GM18867 (cell line): ENCODE measurements at regions not wholly inside any gene's neighbourhood (a gene's known extent, or its start where the extent isn't known, plus 50 kb on each side); places are given as distances from the start of the nearest gene placed in this dataset.

Experiments
- ATAC-seq: cut with Tn5 transposase; IDR thresholded peaks from one replicate; pipeline ENCODE4 v1.9.1; 2021; ENCODE audit warnings: mild to moderate bottlenecking, moderate library complexity; ENCODE audit not compliant: unreplicated experiment

DNA sequence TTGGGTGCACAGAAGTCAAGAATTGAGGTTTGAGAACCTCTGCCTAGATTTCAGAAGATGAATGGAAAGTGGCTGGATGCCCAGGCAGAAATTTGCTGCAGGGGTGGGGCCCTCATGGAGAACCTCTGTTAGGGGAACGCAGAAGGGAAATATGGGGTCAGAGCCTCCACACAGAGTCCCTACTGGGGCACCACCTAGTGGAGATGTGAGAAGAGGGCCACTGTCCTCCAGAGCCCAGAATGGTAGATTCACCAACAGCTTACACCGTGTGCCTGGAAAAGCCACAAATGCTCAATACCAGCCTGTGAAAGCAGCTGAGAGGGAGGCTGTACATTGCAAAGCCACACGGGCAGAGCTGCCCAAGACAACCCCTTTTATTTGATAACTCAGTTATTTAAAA is 383.5 kb downstream of the TLE4 start:
- ATAC-seq: no peak

GRCh38 chr9:79953908-79954307 is 382.1 kb downstream of the TLE4 start:
- ATAC-seq: no peak

- no peak for ATAC-seq
Measured at GRCh38 chr9:79952401-79952800, 380.6 kb downstream of the TLE4 start.

DNA sequence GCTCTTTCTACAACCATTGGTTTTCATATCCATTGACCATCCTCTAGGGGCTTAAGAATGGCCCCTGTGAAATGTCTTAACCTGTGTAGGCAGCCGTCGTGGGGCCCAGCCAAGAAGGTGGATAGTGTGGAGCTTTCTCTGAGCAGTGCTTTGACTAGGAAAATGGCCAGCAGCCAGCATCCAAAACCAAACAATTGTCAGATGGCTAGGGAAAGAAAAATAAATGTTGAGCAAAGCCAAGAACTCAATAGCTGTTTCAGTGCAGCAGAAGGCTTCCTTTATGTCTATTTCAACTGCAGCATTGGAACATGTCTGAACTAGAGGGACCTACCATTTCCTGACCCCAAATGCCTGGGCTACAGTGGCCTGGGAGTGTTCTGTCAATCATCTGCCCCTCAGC is 374.9 kb downstream of the TLE4 start:
- no peak for ATAC-seq

GRCh38 chr9:79945495-79945894 is 373.7 kb downstream of the TLE4 start:
- ATAC-seq: no peak

DNA sequence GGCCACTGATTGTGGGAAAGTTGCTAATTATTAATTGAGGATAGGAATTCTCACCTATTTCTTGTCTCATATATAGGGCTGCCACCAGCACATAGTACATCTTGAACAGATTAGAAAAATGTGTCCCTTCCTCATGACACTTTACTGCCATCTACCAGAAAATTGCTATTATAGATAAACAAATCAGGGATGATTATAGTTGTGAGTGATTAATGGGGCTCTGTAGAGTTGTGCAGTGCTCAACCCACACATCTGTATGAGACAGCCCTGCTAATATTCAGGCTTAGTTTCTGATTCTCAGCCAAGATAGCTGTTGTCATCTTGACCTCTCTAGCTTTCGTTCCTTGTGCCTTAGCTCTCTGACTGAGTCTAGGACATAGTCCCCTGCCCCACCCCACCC is 373.3 kb downstream of the TLE4 start:
- peak; percentile 54 for ATAC-seq

DNA sequence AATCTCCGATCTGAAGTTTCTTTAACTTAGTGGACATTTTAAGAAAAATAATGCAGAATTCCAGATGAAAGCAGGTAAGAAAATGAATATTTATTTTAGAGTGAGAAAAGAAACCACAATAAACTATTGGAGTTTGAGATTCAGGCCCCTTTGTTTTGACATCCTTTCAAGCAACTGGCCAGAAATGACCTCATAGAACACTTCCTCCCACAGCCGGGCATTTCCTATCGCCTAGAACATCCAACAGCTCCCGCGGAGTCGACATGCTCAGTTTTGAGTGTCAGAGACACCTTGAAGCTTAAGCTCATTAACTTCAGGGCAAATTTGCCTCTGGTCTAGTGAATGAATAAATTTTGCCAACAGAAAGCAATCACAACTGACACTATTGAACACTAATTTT is 369.2 kb downstream of the TLE4 start:
- no peak for ATAC-seq

- no peak for ATAC-seq
Measured at GRCh38 chr9:79939819-79940218, 368.1 kb downstream of the TLE4 start.

DNA sequence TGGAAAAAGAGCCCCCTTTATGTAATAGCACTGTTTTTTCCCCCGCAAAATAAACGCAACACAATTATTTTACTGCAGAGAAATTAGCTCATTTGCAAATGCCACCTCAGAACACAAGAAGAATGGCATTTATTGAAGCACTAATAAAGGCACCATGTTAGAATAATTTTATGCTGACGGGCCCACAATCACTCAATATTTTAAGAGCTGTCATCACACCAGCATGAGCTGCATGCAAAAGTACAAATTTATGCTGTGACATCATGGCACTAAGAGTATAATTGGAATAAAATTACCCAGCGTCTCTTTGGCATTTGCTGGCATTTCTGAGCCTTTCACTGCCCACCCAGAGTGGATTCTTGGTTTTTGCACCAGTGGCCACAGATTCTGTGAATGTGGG is 364.6 kb downstream of the TLE4 start:
- no peak for ATAC-seq

DNA sequence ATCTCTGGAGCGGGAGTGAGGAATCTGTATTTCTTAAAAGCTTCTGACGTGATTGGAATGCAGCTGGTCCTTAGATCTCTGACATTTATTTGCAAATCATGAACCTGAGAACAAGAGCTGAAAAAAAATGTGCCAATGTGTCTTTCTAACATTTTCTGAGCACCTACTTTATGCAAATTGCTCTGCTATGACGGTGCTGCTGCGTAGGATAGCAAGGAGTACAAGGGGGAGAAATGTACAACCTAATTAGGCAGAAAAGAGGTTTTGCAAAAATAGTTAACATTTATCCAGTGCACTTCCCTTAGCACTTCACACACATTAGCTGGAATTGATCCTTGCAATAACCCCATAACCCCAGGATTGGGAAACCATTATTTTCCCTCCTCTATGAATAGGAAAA is 357.5 kb downstream of the TLE4 start:
- ATAC-seq: no peak

DNA sequence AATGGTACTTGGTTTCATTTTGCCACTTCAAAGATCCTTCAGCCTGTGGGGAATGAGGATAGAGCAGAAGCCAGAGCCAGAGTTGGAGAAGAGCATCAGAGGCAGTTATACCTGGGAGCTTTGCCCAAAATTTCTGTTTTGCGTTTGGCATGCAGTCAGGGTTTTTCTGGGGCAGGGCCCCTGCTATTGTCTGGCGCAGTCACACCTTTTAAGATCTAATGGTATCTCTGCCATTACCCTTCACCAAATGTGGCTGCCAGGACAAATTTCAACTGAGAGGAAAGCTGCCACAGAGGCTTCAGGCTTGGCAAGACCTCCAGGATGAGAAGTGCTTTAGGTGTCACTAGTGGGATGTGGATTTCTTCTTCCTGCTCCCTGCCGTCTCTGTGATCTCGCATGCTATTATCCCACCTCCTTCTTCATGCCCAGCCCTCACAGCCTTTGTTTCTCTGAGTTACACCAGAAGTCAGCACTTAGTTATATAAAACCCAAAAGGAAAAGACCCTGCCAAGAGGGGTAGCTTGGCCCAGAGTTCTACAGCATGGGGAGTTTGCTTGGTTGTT is 357.0 kb downstream of the TLE4 start:
- no peak for ATAC-seq

- ATAC-seq: no peak
Measured at GRCh38 chr9:79925326-79925725, 353.6 kb downstream of the TLE4 start.

GRCh38 chr9:79924836-79925235 is 353.1 kb downstream of the TLE4 start:
- no peak for ATAC-seq

DNA sequence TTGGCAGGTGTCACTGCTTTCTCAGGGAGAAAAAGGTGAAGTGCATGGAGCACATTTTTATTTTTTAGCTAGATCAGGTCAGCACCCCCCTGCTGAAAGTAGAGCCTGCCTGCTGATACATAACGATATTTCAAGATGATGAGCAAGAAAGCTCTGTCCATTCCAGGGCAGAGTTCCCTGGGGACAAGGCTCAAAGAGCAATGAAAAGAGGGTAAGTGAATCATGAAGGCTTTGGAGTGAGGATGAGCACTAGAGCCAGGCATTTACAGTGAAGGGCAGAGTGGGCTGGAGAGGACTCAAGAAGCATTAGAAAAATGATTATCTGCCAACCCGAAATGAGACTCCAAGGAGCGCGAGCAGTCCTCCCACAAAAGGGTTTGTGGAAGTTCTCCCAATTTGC is 345.7 kb downstream of the TLE4 start:
- no peak for ATAC-seq

GRCh38 chr9:79913867-79914266 is 342.1 kb downstream of the TLE4 start:
- ATAC-seq: no peak

DNA sequence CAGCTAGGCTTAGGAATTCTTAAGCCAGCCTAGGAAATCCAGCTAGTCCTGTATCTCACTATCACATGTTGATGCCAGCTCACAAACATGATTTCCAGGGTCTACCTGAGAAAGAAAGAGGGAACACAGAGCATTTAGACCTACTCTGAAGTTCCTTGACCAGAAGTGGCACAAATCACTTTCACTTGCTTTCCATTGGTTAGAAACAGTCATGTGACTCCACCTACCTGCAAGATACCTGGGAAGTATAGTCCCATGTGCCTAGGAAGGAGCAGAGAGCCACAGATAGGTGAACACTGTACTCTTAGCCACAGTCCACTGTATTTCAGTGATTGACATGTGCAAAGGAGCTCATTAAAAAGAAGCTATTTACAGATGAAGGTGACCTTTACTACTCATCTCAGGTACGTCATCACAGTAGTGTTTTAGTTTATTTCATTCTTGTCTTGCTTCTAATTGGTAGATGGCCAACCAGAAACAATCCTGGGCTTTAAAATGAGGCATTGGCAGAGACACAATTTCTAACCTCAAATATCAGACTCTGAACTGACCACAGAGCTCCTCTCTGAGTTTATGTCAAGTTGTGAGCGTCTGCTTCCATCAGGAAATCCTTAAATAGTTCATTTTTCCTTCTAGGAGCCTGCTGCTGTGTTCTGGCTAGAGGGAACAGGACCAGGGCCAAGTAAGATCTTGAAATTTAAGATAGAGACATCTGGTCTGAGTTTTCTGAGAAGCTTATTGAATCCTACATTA is 340.7 kb downstream of the TLE4 start:
- ATAC-seq: no peak

GRCh38 chr9:79911724-79912123 is 340.0 kb downstream of the TLE4 start:
- no peak for ATAC-seq

DNA sequence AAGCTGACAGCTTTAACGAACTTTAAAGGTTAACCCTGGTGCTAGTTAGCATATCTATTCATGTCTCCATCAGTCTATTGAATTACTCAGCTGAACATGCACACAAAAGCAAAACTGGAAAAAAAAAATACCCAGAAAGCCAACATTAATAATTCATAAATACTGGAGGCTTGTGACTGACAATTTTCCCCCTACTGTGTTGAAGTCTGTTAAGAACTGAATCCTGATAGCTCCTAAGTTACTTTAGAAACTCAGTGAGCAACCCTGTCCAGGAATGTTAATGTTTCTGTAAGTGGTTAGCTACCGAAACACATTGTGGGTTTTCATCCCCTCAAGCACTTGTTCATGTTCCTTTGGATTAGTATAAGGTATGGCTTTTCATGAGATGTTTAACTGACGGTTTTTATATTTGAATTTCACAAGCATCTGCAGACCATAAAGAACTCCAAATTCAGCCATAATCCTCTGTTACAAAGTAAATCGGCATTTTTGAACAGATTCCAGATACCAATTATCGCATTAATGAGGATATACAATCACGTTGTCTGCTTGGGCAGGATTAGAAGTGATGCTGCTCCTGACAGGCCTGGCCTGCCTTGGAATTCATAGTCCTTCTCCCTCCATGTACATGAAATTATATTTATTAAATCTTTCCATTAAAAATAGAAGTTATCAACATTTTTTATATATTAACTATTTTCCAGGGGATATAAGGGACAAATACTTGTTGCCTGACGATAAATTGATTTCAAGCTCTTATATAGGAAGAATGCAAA is 331.2 kb downstream of the TLE4 start:
- ATAC-seq: no peak

- no peak for ATAC-seq
Measured at GRCh38 chr9:79900754-79901153, 329.0 kb downstream of the TLE4 start.

DNA sequence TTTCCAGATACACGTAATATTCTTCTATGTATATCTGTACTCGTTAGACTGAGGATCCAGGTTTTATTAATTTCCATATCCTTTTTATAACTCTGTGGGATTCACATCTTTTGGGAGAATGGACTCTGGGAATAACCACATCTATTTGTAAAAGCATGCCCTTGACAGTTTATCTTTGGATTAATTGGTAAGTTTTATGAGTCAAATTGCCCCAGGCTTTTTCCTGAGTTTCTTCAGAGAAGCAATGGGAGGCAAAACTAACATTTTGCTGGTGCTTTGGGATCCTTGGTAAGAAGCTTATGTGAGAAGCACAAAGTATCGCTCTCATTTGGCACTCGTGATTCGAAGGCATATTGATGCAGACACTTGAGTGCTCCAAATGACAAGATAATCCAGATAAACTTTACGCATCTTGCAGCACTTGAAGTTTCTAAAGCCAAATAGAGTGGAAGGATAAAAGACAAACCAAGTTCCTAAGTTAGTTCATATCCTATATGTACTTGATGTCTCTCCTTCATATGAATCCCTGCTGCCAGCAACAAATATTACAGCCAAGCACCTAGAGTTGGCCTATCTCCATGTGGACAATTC is 324.7 kb downstream of the TLE4 start:
- no peak for ATAC-seq

DNA sequence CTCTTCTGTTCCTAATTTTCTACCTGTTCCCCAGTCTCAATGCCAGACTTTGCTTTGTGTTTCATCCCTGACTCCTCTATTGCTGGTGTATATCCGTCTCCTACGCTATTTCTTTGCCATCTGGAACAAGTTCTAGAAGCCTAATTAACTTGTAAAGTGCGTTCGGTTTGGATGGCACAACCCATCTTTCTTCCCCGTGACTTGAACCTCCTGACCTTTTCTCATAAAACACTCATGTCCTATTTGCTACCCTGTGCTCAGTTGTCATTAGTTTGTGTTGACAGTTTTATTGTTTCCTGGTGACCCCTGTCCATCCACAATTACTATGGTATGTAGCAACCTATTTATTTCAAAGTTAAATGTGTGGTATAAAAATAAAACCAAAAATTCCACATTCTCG is 323.5 kb downstream of the TLE4 start:
- no peak for ATAC-seq

DNA sequence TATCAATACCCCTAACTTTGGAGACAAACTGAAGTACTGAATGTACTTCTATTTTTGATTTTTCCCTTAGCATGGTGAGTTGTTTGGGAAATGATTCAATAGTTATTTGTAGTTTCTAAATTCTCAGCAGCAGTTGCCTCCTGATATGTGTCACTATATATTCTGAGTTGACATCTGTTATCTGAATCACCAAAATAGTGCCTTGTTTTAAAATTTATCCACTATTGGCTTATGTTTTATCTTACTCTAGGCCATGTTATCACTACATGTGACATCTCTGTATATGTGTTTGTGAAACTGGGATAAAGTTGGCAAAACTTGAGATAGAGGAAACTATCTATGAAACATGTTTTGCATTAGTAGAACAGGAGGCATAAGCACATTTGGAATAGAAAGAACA is 317.6 kb downstream of the TLE4 start:
- no peak for ATAC-seq
